PC-9 (cell line): ENCODE measurements at regions not wholly inside any gene's neighbourhood (a gene's known extent, or its start where the extent isn't known, plus 50 kb on each side); places are given as distances from the start of the nearest gene placed in this dataset.

Experiments
- BruUV-seq: library from RNA; stranded (reverse); fragments of 400-500 nt; replicated peaks from 2 replicates; lab custom pipeline; 2021; lab: Mats Ljungman, UMichigan
- CTCF ChIA-PET: fragments of 300-600 bp; sonication (Branson Sonifier 250); formaldehyde crosslinking; loops from one replicate; lab custom pipeline; 2022; ENCODE audit warnings: antibody characterized with exemption; lab: Charles Lee
- POLR2A ChIA-PET: fragments of 300-600 bp; sonication (Branson Sonifier 250); formaldehyde crosslinking; loops from one replicate; lab custom pipeline; 2022; ENCODE audit warnings: antibody characterized with exemption; ENCODE audit not compliant: unreplicated experiment; lab: Charles Lee
- DNase-seq, 2 experiments: peaks; one replicate each; pipeline versions ENCODE4 v3.0.0 to v3.0.0-alpha.2; 2015 to 2022; ENCODE audit warnings: mixed read lengths in 1 of 2
- H2AFZ ChIP-seq: fragments of 200-600 bp; sonication (generic); 2 replicates; pipeline ENCODE4 v1.8.1; 2017; ENCODE audit warnings: antibody characterized with exemption
- H3F3A ChIP-seq: fragments of 200-600 bp; sonication (generic); 2 replicates; pipeline ENCODE4 v1.8.1; 2017; ENCODE audit warnings: antibody characterized with exemption, mild to moderate bottlenecking, low read depth; ENCODE audit not compliant: insufficient read depth
- H3K27ac ChIP-seq: fragments of 200-600 bp; sonication (generic); 2 replicates; pipeline ENCODE4 v1.6.1; 2016; ENCODE audit warnings: mixed run types
- H3K27me3 ChIP-seq: fragments of 200-600 bp; sonication (generic); 2 replicates; pipeline ENCODE4 v1.6.1; 2016; ENCODE audit warnings: low read depth, mixed run types; ENCODE audit not compliant: insufficient read depth
- H3K36me3 ChIP-seq: fragments of 200-600 bp; sonication (generic); 2 replicates; pipeline ENCODE4 v1.6.1; 2016; ENCODE audit warnings: low read depth, mixed run types
- H3K4me1 ChIP-seq: fragments of 200-600 bp; sonication (generic); replicated peaks from 2 replicates; pipeline ENCODE4 v1.6.1; 2016; ENCODE audit warnings: mixed run types; ENCODE audit not compliant: insufficient read depth
- H3K4me2 ChIP-seq: fragments of 200-600 bp; sonication (generic); 2 replicates; pipeline ENCODE4 v1.6.1; 2017; ENCODE audit warnings: mixed run types
- H3K4me3 ChIP-seq: fragments of 200-600 bp; sonication (generic); 2 replicates; pipeline ENCODE4 v1.6.1; 2016; ENCODE audit warnings: mixed run types
- H3K79me2 ChIP-seq: fragments of 200-600 bp; sonication (generic); 2 replicates; pipeline ENCODE4 v1.6.1; 2017; ENCODE audit warnings: low read depth, mixed run types
- H3K9me2 ChIP-seq: fragments of 200-600 bp; sonication (generic); 2 replicates; pipeline ENCODE4 v1.8.1; 2017; ENCODE audit warnings: mild to moderate bottlenecking; ENCODE audit not compliant: insufficient read depth
- H3K9me3 ChIP-seq: fragments of 200-600 bp; sonication (generic); 2 replicates; pipeline ENCODE4 v1.8.1; 2016; ENCODE audit warnings: low read depth; ENCODE audit not compliant: insufficient read depth
- H4K20me1 ChIP-seq: fragments of 200-600 bp; sonication (generic); 2 replicates; pipeline ENCODE4 v1.8.1; 2017; ENCODE audit not compliant: insufficient read depth
- CTCF ChIP-seq: fragments of 200-600 bp; sonication (generic); conservative IDR thresholded peaks from 2 replicates; pipeline ENCODE4 v1.6.1; 2017; ENCODE audit warnings: mixed run types, antibody characterized with exemption, mild to moderate bottlenecking, moderate library complexity
- EZH2 ChIP-seq: fragments of 200-600 bp; sonication (generic); IDR thresholded peaks from 2 replicates; pipeline ENCODE4 v1.8.0; 2017; ENCODE audit warnings: antibody characterized with exemption, low read depth
- intact Hi-C: fragments of 100-400 bp; cut with micrococcal nuclease; formaldehyde crosslinking; loops from one replicate; pipeline ENCODE4 v1.10.0; 2022; ENCODE audit not compliant: unreplicated experiment

GRCh38 chr6:62978920-62979319, 232.3 kb upstream of the FKBP1C start:
- BruUV-seq, result no TSS peak
- DNase-seq, result no peak
- TF ChIP-seq EZH2 (no peak), CTCF (no peak)
- POLR2A ChIA-PET, result no interaction called here
- CTCF ChIA-PET, result no interaction called here
- Histone ChIP-seq H3F3A (no peaks in the 10 kb centered on the region), H3K27me3 (no peaks in the 10 kb centered on the region), H3K9me3 (no peaks in the 10 kb centered on the region), H2AFZ (no peak overlapping the region), H4K20me1 (no peaks in the 10 kb centered on the region), H3K36me3 (no peaks in the 10 kb centered on the region), H3K9me2 (no peaks in the 10 kb centered on the region), H3K79me2 (no peaks in the 10 kb centered on the region), H3K27ac (no peak overlapping the region), H3K4me2 (no peak overlapping the region), H3K4me3 (no peak overlapping the region), H3K4me1 (no peaks in the 10 kb centered on the region)
- intact Hi-C loops, result no loop called here

- no peaks in the 10 kb centered on the region for H3K79me2 ChIP-seq
- no peaks in the 10 kb centered on the region for H3K9me2 ChIP-seq
- BruUV-seq, result no TSS peak
- H3K27me3 ChIP-seq, result no peaks in the 10 kb centered on the region
- no peaks in the 10 kb centered on the region for H3F3A ChIP-seq
- intact Hi-C loops, result no loop called here
- DNase-seq, result no peak
- no peak for TF ChIP-seq CTCF
- no peak for TF ChIP-seq EZH2
- no peaks in the 10 kb centered on the region for H3K36me3 ChIP-seq
- no peak overlapping the region for H3K27ac ChIP-seq
- CTCF ChIA-PET, result no interaction called here
- no peak overlapping the region for H3K4me2 ChIP-seq
- no peaks in the 10 kb centered on the region for H3K4me1 ChIP-seq
- H3K4me3 ChIP-seq, result no peak overlapping the region
- no peaks in the 10 kb centered on the region for H4K20me1 ChIP-seq
- no peaks in the 10 kb centered on the region for H3K9me3 ChIP-seq
- no peak overlapping the region for H2AFZ ChIP-seq
- POLR2A ChIA-PET, result no interaction called here
Measured at GRCh38 chr6:62980093-62980492, 231.2 kb upstream of the FKBP1C start.

GRCh38 chr6:62980724-62981123, 230.5 kb upstream of the FKBP1C start:
- no peak overlapping the region for H3K4me3 ChIP-seq
- H4K20me1 ChIP-seq, result no peaks in the 10 kb centered on the region
- CTCF ChIA-PET, result interaction anchor here (0.5 kb wide), 1 partner anchor 12 kb away, joined by 3 read pairs; no protein-coding TSS in a partner anchor
- H3K4me2 ChIP-seq, result no peak overlapping the region
- no peaks in the 10 kb centered on the region for H3K36me3 ChIP-seq
- H3K27ac ChIP-seq, result no peak overlapping the region
- no peaks in the 10 kb centered on the region for H3K79me2 ChIP-seq
- H3K4me1 ChIP-seq, result no peaks in the 10 kb centered on the region
- TF ChIP-seq EZH2, result no peak
- no peak for TF ChIP-seq CTCF
- DNase-seq, result no peak
- no peaks in the 10 kb centered on the region for H3K27me3 ChIP-seq
- POLR2A ChIA-PET, result no interaction called here
- no peak overlapping the region for H2AFZ ChIP-seq
- H3K9me2 ChIP-seq, result no peaks in the 10 kb centered on the region
- H3F3A ChIP-seq, result no peaks in the 10 kb centered on the region
- H3K9me3 ChIP-seq, result no peaks in the 10 kb centered on the region
- BruUV-seq, result no TSS peak
- intact Hi-C loops, result no loop called here
